NOMO-1 treated with DMSO at 0.1 percent for 48 hours (cell line): ENCODE measurements at regions not wholly inside any gene's neighbourhood (a gene's known extent, or its start where the extent isn't known, plus 50 kb on each side); places are given as distances from the start of the nearest gene placed in this dataset.
"Not testable (repeated sequence)": the region's sequence is repeated elsewhere in the genome, so short reads cannot be mapped to it uniquely, and the experiment has no call there.

Experiments
- DNase-seq: peaks from one replicate; lab custom pipeline; 2025; ENCODE audit not compliant: unreplicated experiment; lab: John Stamatoyannopoulos, UW

DNA sequence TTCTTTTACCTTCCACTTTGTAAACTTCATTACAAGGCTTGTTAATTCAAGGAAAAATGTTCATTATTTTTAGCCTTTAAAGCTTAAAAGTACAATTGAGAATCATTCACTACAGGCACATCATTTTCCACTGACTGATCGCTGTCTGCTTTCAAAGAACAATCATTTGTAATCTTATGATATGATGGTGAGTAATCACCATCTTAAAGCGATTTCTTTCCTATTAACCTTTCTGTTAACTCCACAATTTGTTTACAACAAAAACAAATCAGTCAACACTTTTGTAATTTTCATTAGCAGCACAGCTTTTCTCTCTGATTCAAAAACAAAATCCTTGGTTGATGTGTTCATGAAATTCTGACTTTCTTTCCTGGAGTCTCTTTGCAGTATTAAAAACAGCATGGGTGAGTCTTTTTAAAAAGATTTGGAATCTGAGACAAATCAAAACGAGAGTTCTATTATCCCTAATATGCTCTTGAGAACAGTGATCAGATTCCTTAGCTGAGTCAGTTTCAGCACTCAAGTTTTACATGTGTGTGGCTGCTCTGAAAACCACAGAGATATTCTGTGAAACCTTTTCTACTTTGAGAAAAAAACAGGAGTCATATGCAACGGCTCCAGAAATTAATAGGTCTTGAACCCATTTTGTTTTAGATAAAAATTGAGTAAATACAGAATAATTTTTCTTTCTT, 145.8 kb upstream of the TMPRSS15 start:
- no peak for DNase-seq

DNA sequence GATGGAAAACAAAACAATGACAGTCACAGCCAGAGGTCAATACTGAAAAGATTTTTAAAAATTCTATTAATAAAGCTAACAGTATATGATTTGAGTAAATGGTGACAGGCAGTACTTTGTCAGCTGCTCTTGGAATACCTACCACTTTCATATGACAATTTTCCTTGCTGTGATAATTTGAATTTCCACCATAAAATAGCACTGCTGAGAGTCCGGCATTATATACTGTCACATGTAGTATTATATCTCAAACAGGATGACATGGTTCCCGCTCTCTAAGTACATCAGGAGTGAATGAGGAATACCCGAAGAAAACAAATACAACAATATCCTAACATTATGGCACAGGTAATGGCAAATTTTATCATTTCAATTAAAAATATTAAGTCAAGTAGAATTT, 146.8 kb upstream of the TMPRSS15 start:
- no peak for DNase-seq

- DNase-seq = no peak
Observed at GRCh38 chr21:18553786-18554185, 150.2 kb upstream of the TMPRSS15 start.

DNA sequence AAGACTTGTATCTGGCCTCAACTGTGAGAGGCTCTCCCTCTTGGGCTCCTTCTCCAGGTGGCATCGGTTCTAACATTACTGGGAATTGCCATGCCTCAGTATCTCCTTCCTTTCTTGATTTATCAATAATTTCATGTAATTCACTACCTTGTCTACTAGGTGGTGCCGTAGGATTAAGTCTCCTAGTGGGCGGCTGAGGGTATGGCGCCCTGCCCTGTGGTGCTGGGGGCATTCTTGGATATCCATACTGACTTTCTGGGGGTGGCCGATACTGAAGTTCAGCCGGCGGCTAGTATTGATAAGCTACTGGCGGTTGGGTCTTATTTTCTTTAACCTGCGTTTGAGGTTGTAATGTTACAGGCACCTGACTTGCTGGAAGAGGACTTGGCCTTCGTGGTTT, 164.2 kb upstream of the TMPRSS15 start:
- not testable (repeated sequence) for DNase-seq

DNA sequence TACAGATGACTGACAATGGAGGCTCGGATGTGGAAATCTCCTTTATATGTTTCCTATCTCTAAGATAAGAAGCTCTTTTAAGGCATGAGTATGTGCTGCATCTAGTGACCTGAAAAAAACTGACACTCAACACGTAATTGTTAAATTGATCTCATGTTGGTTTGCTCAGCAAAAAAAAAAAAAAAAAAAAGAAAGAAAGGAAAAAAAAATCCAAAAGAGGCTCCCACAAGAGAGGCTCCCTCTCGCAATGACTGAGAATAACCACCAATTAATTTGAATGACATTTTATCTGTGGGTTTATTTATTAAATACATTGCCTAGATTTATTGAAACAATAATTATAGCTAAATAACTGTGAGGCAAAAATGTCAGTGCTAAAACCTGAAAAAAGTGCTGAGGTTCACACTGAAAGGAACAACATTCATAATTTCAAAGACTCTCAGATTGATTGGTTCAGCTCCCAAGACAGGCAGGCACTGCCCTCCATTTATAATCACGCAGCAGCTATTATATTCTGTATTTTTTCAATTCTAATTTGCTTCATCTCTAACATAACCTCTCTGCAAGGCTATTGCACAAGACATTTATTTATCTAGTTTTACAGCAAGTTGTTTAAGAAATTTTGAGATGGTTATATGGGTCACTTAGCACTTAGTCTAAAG, 184.5 kb upstream of the TMPRSS15 start:
- DNase-seq = no peak

GRCh38 chr21:18601146-18601545, 197.6 kb upstream of the TMPRSS15 start:
- DNase-seq = no peak

DNA sequence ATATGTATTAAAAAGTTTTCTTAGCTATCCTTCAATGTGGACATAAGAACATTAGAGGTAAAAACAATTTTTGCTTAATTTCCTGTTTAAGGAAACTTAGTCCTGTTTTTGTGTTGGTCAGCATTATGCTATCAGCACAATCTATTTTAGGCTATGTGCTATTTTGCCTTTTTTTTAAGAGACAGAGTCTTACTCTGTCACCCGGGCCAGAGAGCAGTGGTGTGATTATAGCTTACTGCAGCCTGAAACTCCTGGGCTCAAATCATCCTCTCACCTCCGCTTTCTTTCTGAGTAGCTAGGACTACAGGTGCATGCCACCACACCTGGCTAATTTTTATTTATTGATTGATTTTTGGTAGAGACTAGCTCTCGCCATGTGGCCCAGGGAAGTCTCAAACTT, 199.1 kb upstream of the TMPRSS15 start:
- no peak for DNase-seq

GRCh38 chr21:18603261-18603660, 199.7 kb upstream of the TMPRSS15 start:
- no peak for DNase-seq

GRCh38 chr21:18603980-18604379, 200.4 kb upstream of the TMPRSS15 start:
- no peak for DNase-seq

- DNase-seq = no peak
Observed at GRCh38 chr21:18608226-18608625, 204.6 kb upstream of the TMPRSS15 start.

GRCh38 chr21:18614303-18614702, 210.7 kb upstream of the TMPRSS15 start:
- DNase-seq = no peak

GRCh38 chr21:18617291-18617690, 213.7 kb upstream of the TMPRSS15 start:
- DNase-seq = no peak

DNA sequence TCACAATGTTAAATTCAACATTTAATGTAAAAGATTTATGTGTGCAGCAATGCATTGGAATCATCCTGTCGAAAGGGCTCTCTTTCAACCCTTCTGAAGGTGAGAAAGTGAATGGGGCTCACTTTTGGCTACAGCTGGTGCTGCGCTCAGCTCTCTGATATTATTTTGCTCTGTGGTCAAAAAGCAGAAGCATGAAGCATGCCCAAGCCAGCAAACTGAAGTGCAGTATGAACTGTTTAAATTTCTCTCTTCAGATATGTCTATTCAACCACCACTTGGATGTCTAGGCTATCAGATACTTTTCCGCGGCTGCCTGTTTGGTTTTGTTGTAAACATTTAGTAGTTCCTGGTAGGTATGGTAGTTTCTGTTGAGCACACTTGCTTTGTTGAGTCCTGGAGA, 216.9 kb upstream of the TMPRSS15 start:
- no peak for DNase-seq

- DNase-seq = no peak
Observed at GRCh38 chr21:18622383-18622782, 218.8 kb upstream of the TMPRSS15 start.

GRCh38 chr21:18630446-18630845, 226.9 kb upstream of the TMPRSS15 start:
- no peak for DNase-seq

GRCh38 chr21:18636897-18637296, 233.3 kb upstream of the TMPRSS15 start:
- no peak for DNase-seq

DNA sequence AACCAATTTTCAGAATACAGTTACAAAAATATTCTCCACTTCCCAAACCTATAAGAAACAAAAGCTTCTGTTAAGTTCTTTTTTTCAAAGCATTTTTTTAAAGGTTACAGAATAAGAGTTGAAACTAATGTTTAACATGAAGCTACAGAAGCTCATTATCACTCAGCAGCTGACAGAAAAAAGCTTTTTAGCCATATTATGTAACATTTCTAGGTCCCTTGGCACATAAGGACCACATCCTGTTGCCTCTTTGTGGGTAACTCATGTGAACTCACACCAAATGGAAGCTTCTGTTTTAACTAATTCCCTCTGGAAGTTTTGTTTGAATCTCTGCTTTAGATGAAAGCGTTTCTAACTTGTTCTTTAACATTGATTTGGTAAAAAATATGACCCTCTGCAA, 242.5 kb upstream of the TMPRSS15 start:
- DNase-seq = no peak

GRCh38 chr21:18655931-18656330, 252.3 kb upstream of the TMPRSS15 start:
- DNase-seq = no peak

DNA sequence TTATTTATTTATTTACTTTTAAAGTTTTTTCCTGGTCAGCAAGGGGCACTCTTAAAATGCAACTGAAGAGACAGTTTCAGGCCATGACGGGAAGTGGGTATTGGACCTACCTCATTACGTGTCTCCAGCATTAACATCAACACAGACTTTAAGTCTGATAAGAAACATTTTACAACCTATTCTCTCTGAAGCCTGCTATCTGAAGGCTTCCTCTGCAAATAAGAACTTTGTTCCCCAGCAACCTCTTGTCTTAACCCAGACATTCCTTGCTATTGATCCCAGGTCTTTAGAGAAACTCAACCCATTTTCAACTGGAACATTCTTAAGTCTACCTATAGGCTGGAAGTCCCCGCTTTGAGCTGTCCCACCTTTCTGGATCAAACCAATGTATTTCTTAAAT, 258.3 kb upstream of the TMPRSS15 start:
- DNase-seq = no peak

DNA sequence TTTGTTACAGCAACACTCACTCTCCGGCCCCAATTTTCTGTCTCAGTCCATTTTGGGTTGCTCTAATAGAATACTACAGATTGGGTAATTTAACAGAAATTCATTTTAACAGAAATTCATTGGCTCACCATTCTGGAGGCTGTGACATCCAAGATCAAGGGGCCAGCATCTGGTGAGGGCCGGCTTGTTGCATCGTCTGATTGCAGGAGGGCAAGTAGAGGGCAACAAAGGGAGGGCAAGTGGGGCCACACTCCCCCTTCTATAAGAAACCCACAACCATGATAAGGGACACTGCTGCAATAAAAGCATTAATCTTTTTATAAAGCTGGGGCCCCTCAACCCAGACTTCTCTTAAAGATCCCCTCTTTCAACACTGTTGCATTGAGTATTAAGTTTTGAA, 260.1 kb upstream of the TMPRSS15 start:
- no peak for DNase-seq

DNA sequence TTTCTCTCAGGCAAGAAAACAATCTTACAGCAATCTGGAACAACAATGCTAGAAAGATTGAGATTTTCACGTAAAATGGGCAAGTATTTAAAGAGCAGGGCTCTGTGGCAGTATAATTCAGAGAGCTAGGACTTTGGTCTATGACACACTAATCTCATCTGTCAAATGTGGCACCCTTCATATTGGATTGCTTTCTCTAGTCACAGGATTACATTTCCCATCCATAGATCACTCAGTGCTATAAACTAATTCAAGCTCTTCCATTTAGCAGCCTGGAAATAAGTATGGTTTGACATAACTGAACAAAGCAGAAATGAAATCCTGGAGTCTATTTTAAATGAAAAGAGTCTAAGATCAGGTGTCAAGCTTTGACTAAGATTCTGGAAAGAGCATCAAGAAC, 263.1 kb upstream of the TMPRSS15 start:
- no peak for DNase-seq

GRCh38 chr21:18673789-18674188, 270.2 kb upstream of the TMPRSS15 start:
- no peak for DNase-seq

DNA sequence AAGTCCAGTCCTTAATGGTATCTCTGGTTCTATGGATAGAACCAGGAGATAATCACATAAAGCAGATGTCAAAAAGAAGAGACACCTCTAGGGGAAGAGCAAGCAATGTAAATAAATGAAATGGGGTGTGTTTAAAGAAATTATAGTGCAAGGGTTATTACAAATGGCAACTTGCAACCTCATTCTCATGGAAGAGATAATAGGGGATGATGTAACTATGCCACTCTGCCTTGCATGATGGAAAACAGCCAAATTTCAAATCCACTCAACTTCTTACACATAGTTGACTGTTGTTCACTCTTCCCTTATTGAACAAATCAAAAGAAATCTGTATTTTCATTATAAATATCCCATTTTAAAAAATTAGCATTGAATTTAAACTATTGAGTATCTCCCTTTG, 274.0 kb upstream of the TMPRSS15 start:
- DNase-seq = no peak
